ENCODE measurements at regions not wholly inside any gene's neighbourhood (a gene's known extent, or its start where the extent isn't known, plus 50 kb on each side); places are given as distances from the start of the nearest gene placed in this dataset.

GRCh38 chr2:125267683-125268082 is 1242.6 kb downstream of the CNTNAP5 start:
- TF ChIP-seq CTCF (IDR thresholded peaks at IDR 0.05; ENCODE audit: low read depth, low read length) (no peak), POLR2A (IDR thresholded peaks at IDR 0.05; ENCODE audit: extremely low read depth, insufficient read length) (no peak), MAX (IDR thresholded peaks at IDR 0.05; ENCODE audit: low read depth, low read length) (no peak)

All from NB4 (cell line).